ENCODE measurements at regions not wholly inside any gene's neighbourhood (a gene's known extent, or its start where the extent isn't known, plus 50 kb on each side); places are given as distances from the start of the nearest gene placed in this dataset.

DNA sequence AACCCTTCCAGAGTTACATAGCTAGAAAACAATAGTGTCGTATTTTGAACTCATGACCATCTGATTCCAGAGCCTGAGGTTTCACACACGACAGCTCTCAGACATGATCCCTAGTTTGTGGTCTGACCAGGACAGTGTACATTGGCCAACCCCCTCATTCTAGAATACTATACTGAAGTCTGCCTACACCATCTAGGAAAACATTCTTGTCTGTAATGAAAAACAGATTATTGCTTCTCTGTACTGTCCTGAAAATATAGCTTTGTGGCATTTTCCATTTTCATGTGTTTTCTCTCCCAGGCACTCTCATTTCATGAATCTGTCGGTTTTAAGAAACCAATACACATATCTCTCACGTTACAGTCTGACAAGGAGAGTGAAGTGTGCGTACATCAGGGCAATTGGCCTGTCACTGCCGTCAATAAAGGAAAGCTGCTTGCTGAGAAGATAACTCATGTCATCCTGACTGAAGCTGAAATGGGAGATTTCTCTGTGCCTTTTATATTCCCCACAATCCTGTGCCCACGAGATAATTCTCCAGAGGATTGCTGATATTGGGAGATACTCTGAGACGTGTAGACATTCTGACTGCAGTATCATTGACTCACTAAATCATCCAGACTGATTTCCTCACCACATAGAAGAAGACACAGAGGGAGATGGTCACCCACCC is 585.6 kb downstream of the PLPP3 start:
- TF ChIP-seq TAF1 (IDR thresholded peaks at IDR 0.05; ENCODE audit: borderline replicate concordance, low read depth, low read length) (no peak), POLR2A (IDR thresholded peaks at IDR 0.05; ENCODE audit: low read depth, low read length) (no peak)
